ENCODE measurements at regions not wholly inside any gene's neighbourhood (a gene's known extent, or its start where the extent isn't known, plus 50 kb on each side); places are given as distances from the start of the nearest gene placed in this dataset.

DNA sequence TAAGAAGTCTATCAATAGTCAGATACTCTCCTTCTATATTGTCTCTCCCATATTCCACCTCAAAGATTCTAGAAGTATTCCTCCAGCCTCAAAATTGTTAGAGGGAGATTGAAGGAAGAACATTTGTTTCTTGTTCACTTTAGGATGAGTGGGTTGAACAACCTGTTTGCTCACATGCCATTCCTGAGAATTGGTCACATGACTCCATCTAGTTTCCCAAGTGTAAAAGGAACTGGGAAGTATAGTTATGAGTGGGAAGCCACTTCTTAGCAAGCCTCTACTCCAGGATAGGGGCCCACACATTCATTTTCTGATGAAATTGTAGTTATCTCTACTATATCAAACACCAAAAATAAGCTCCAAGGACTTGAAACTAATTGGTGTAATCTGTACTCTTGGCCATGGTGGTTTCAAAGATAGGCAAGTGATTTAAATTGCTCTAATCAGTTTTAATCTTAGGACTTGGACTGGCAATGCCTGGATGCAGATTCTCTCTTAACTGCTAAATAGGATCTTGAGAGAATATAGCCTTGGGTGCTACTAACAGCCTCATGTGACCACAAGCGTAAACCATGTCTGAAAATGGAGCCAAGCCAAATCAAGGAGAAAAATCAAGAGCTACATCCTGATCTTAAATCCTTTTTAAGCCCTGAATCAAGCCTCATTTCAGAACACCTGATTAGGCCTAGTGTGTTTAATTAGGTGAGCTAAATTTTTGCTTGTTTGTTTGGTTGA lies 758.7 kb upstream of the MAN1A1 start:
- no peak for ATAC-seq

DNA sequence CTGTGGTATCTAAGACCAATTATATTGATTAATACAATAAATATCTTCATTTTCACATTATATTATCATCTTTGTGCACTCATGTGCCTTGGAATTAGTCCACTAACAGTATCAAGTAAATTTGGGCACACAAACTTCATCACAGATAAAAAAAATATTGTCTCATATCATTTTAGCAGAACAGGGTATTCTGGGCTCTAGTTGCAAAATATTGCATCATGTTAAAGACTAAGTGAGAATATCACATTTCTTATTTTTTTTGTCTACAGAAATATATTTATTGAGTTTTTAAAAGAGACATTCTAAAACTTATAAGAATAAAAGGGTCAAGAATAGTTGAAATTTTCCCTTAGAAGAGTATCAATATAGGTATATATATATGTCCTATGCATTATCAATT lies 754.1 kb upstream of the MAN1A1 start:
- H3K4me3 ChIP-seq (ENCODE audit: low read depth in 2 of 2, low read length in 2 of 2): no peak overlapping the region
- no peaks in the 10 kb centered on the region for H3K4me1 ChIP-seq (ENCODE audit: control insufficient read depth, insufficient read depth, low read length)
- ChIA-PET POLR2A (no interaction called here), CTCF (no interaction called here)
- no peak overlapping the region for H3K27ac ChIP-seq (ENCODE audit: low read length)
- no peak for ATAC-seq
- H3K27me3 ChIP-seq (ENCODE audit: control insufficient read depth, insufficient read depth, low read length): no peaks in the 10 kb centered on the region
- intact Hi-C loops (cut with micrococcal nuclease; ENCODE audit: unreplicated experiment): no loop called here
- H3K9me3 ChIP-seq (ENCODE audit: control insufficient read depth, insufficient read depth, low read depth, low read length): peaks cover 3% of the 10 kb centered on the region; the same call in 1 of the 2 replicates
- no peak for DNase-seq (ENCODE audit: low read depth, low spot score)
- no peaks in the 10 kb centered on the region for H3K36me3 ChIP-seq (ENCODE audit: control insufficient read depth, insufficient read depth, low read length)
- BruUV-seq (replicated peaks): no TSS peak
- TF ChIP-seq, protein P1, sequence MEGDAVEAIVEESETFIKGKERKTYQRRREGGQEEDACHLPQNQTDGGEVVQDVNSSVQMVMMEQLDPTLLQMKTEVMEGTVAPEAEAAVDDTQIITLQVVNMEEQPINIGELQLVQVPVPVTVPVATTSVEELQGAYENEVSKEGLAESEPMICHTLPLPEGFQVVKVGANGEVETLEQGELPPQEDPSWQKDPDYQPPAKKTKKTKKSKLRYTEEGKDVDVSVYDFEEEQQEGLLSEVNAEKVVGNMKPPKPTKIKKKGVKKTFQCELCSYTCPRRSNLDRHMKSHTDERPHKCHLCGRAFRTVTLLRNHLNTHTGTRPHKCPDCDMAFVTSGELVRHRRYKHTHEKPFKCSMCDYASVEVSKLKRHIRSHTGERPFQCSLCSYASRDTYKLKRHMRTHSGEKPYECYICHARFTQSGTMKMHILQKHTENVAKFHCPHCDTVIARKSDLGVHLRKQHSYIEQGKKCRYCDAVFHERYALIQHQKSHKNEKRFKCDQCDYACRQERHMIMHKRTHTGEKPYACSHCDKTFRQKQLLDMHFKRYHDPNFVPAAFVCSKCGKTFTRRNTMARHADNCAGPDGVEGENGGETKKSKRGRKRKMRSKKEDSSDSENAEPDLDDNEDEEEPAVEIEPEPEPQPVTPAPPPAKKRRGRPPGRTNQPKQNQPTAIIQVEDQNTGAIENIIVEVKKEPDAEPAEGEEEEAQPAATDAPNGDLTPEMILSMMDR (IDR thresholded peaks at IDR 0.05): no peak
- no peak for TF ChIP-seq SIN3A (IDR thresholded peaks at IDR 0.05; ENCODE audit: borderline replicate concordance, insufficient read depth, low read depth, low read length)
- no peak for TF ChIP-seq TCF7L2 (IDR thresholded peaks at IDR 0.05; ENCODE audit: low read depth, low read length)
- TF ChIP-seq, protein P2, sequence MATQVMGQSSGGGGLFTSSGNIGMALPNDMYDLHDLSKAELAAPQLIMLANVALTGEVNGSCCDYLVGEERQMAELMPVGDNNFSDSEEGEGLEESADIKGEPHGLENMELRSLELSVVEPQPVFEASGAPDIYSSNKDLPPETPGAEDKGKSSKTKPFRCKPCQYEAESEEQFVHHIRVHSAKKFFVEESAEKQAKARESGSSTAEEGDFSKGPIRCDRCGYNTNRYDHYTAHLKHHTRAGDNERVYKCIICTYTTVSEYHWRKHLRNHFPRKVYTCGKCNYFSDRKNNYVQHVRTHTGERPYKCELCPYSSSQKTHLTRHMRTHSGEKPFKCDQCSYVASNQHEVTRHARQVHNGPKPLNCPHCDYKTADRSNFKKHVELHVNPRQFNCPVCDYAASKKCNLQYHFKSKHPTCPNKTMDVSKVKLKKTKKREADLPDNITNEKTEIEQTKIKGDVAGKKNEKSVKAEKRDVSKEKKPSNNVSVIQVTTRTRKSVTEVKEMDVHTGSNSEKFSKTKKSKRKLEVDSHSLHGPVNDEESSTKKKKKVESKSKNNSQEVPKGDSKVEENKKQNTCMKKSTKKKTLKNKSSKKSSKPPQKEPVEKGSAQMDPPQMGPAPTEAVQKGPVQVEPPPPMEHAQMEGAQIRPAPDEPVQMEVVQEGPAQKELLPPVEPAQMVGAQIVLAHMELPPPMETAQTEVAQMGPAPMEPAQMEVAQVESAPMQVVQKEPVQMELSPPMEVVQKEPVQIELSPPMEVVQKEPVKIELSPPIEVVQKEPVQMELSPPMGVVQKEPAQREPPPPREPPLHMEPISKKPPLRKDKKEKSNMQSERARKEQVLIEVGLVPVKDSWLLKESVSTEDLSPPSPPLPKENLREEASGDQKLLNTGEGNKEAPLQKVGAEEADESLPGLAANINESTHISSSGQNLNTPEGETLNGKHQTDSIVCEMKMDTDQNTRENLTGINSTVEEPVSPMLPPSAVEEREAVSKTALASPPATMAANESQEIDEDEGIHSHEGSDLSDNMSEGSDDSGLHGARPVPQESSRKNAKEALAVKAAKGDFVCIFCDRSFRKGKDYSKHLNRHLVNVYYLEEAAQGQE (IDR thresholded peaks at IDR 0.05; ENCODE audit: insufficient read depth in 1 of 2, low read depth in 2 of 2, low read length in 1 of 2): no peak
- TF ChIP-seq POLR2AphosphoS5 (IDR thresholded peaks at IDR 0.05; ENCODE audit: low read depth, low read length): no peak
- in situ Hi-C loops (cut with HindIII; ENCODE audit: low pct_unique_long_range_greater_than_20kb, low sequenced_read_pairs): no loop called here

More for the DNA sequence above, 758.7 kb upstream of the MAN1A1 start:
- BruUV-seq (replicated peaks): no TSS peak
- CTCF ChIA-PET: no interaction called here
- in situ Hi-C loops (cut with HindIII; ENCODE audit: low pct_unique_long_range_greater_than_20kb, low sequenced_read_pairs) (no loop called here), intact Hi-C loops (cut with micrococcal nuclease; ENCODE audit: unreplicated experiment) (no loop called here)
- no peak overlapping the region for H3K27ac ChIP-seq (ENCODE audit: low read length)
- no peaks in the 10 kb centered on the region for H3K36me3 ChIP-seq (ENCODE audit: control insufficient read depth, insufficient read depth, low read length)
- TF ChIP-seq, protein P1 (IDR thresholded peaks at IDR 0.05): no peak
- no peak for TF ChIP-seq POLR2AphosphoS5 (IDR thresholded peaks at IDR 0.05; ENCODE audit: low read depth, low read length)
- TF ChIP-seq SIN3A (IDR thresholded peaks at IDR 0.05; ENCODE audit: borderline replicate concordance, insufficient read depth, low read depth, low read length): no peak
- TF ChIP-seq, protein P2 (IDR thresholded peaks at IDR 0.05; ENCODE audit: insufficient read depth in 1 of 2, low read depth in 2 of 2, low read length in 1 of 2): no peak
- TF ChIP-seq TCF7L2 (IDR thresholded peaks at IDR 0.05; ENCODE audit: low read depth, low read length): no peak
- peaks cover 3% of the 10 kb centered on the region; the same call in 1 of the 2 replicates for H3K9me3 ChIP-seq (ENCODE audit: control insufficient read depth, insufficient read depth, low read depth, low read length)
- no peak for DNase-seq (ENCODE audit: low read depth, low spot score)
- no peaks in the 10 kb centered on the region for H3K4me1 ChIP-seq (ENCODE audit: control insufficient read depth, insufficient read depth, low read length)
- POLR2A ChIA-PET: interaction anchor here (0.6 kb wide), 1 partner anchor 10 kb away, joined by 3 read pairs; no protein-coding TSS in a partner anchor
- no peaks in the 10 kb centered on the region for H3K27me3 ChIP-seq (ENCODE audit: control insufficient read depth, insufficient read depth, low read length)
- no peak overlapping the region for H3K4me3 ChIP-seq (ENCODE audit: low read depth in 2 of 2, low read length in 2 of 2)
